Mesothelial cell of epicardium (in vitro differentiated cells): ENCODE measurements at regions not wholly inside any gene's neighbourhood (a gene's known extent, or its start where the extent isn't known, plus 50 kb on each side); places are given as distances from the start of the nearest gene placed in this dataset.

ENCODE experiments used
- DNase-seq, 2 experiments: peaks; one replicate each; pipeline ENCODE4 v3.0.0; 2021; ENCODE audit warnings: low spot score in 2 of 2; ENCODE audit not compliant: unreplicated experiment in 2 of 2
- H3K27ac Mint-ChIP-seq: 2 replicates; pipeline ENCODE4 v1.8.0; 2021; ENCODE audit warnings: mixed read lengths
- H3K27me3 Mint-ChIP-seq: 2 replicates; pipeline ENCODE4 v1.8.0; 2021; ENCODE audit warnings: low read depth, mixed read lengths
- H3K36me3 Mint-ChIP-seq: 2 replicates; pipeline ENCODE4 v1.8.0; 2021; ENCODE audit warnings: mixed read lengths
- H3K4me1 Mint-ChIP-seq: 2 replicates; pipeline ENCODE4 v1.8.0; 2021; ENCODE audit warnings: mixed read lengths
- H3K4me3 Mint-ChIP-seq: 2 replicates; pipeline ENCODE4 v1.8.0; 2021; ENCODE audit warnings: mild to moderate bottlenecking, moderate library complexity, mixed read lengths
- H3K9me3 Mint-ChIP-seq: 2 replicates; pipeline ENCODE4 v1.8.0; 2021; ENCODE audit warnings: mixed read lengths
- CTCF ChIP-seq: fragments of 200-600 bp; sonication (generic); IDR thresholded peaks from one replicate; pipeline ENCODE4 v1.5.0; 2021; ENCODE audit warnings: antibody characterized with exemption; ENCODE audit not compliant: unreplicated experiment

DNA sequence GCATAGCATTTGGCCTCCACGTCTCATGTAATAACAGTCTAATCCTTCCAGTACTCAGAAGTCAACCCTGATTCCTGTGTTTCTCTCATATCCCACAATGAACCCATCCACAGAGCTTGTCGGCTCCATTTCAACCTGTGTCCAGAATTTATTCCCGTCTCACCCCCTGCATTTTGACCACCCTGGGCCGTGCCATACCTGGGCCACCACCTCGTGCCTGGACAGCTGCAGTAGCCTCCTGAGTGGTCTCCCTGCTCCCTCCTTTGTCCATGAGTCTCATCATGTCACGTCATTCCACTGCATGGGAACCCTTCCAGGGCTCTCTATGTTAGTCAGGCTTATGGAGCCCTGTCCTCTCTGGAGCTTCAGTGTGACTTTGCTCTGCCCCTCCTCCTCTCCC is 670.6 kb downstream of the PTPRU start:
- H3K4me3 Mint-ChIP-seq = no peak overlapping the region
- no peak overlapping the region for H3K27ac Mint-ChIP-seq
- H3K9me3 Mint-ChIP-seq = no peaks in the 10 kb centered on the region
- no peaks in the 10 kb centered on the region for H3K36me3 Mint-ChIP-seq
- no peak for DNase-seq
- peaks cover 18% of the 10 kb centered on the region for H3K27me3 Mint-ChIP-seq
- peaks cover 2% of the 10 kb centered on the region for H3K4me1 Mint-ChIP-seq
- TF ChIP-seq CTCF = no peak

GRCh38 chr1:29903548-29904166 is 667.3 kb downstream of the PTPRU start:
- no peak overlapping the region for H3K27ac Mint-ChIP-seq
- no peak overlapping the region for H3K4me3 Mint-ChIP-seq
- H3K36me3 Mint-ChIP-seq = no peaks in the 10 kb centered on the region
- no peak for DNase-seq
- peaks cover 32% of the 10 kb centered on the region for H3K27me3 Mint-ChIP-seq
- H3K9me3 Mint-ChIP-seq = no peaks in the 10 kb centered on the region
- H3K4me1 Mint-ChIP-seq = peaks cover 7% of the 10 kb centered on the region
- TF ChIP-seq CTCF = no peak

DNA sequence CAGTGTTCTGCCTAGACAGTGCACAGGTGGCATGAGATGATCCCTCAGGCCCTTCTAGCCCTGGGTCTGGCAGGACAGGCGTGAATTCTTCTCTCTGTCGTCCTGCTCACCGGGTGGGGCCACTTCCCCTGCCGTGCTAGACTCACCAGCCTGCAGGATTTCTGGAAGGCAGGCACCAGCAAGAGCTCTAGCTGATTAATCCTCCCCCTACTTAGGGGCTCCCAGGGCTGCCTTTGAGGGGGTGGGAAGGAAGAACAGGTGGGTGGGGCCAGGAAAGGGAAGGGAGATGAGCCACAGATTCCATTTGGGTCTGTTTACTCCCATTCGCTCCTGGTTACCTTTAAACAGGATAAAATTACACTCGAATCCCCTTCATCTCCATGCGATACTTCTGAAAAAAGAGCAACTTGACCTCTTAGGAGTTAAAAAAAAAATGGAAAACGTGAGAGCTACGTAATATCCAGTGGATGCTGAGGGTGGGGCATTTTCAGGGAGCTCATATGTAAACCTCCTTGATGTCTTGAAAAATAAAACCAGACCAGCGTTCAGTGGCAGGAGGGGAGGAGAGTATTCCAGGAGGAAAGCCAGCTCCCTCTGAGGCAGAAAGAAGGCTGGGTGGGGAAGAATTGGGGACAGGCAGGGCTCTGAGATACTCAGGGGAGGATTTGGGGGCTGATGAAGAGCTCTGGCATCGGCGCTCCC is 665.5 kb downstream of the PTPRU start:
- no peak overlapping the region for H3K4me3 Mint-ChIP-seq

DNA sequence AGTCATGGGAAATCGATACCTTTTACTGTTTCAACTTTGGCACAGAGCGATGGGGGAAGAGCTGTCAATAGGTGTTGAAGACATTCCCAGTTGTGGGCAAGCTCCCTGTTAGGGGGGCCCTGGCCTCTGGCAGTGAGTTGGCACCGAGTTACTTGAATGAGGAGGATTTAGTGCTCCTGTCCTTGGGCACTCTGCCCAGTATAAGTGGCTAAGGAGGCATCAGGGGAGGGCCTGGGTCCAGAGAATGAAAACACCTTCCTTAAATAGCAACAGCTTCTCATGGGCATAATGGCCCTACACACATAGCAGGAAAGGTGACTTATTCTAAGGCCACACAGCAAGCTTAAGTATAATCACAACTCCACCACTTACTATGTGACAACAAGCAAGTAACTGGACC is 664.4 kb downstream of the PTPRU start:
- TF ChIP-seq CTCF = no peak

More for the DNA sequence above, 665.5 kb downstream of the PTPRU start:
- Mint-ChIP-seq H3K27ac (no peak overlapping the region), H3K4me1 (peaks cover 7% of the 10 kb centered on the region), H3K27me3 (peaks cover 46% of the 10 kb centered on the region), H3K9me3 (no peaks in the 10 kb centered on the region), H3K36me3 (no peaks in the 10 kb centered on the region)
- no peak for DNase-seq
- TF ChIP-seq CTCF = no peak

GRCh38 chr1:29900104-29900679 is 663.9 kb downstream of the PTPRU start:
- no peak for TF ChIP-seq CTCF
- Mint-ChIP-seq H3K27me3 (peaks cover 60% of the 10 kb centered on the region), H3K36me3 (no peaks in the 10 kb centered on the region), H3K27ac (no peak overlapping the region), H3K9me3 (no peaks in the 10 kb centered on the region), H3K4me3 (no peak overlapping the region), H3K4me1 (peaks cover 7% of the 10 kb centered on the region)
- DNase-seq = no peak

More for the DNA sequence above, 664.4 kb downstream of the PTPRU start:
- H3K36me3 Mint-ChIP-seq = no peaks in the 10 kb centered on the region
- no peak overlapping the region for H3K27ac Mint-ChIP-seq
- H3K27me3 Mint-ChIP-seq = peaks cover 54% of the 10 kb centered on the region
- DNase-seq = no peak
- no peak overlapping the region for H3K4me3 Mint-ChIP-seq
- H3K9me3 Mint-ChIP-seq = no peaks in the 10 kb centered on the region
- H3K4me1 Mint-ChIP-seq = peaks cover 7% of the 10 kb centered on the region
